Adrenal gland (tissue), 9 donors: ENCODE measurements at regions not wholly inside any gene's neighbourhood (a gene's known extent, or its start where the extent isn't known, plus 50 kb on each side); places are given as distances from the start of the nearest gene placed in this dataset.

Experiments used
- DNase-seq, 7 donors: peaks; one replicate each; pipeline ENCODE4 v3.0.0-alpha.2; 2019 to 2020
- H3K27ac ChIP-seq, 5 donors: fragments of 200-600 bp; sonication (generic) in 4 of 5; 1 replicate in 3 of 5; 2 replicates in 2 of 5; pipeline versions ENCODE4 v1.5.1 to v1.8.0; 2016 to 2020; ENCODE audit warnings: mild to moderate bottlenecking in 1 of 5
- H3K27me3 ChIP-seq: fragments of 200-600 bp; 2 replicates; pipeline ENCODE4 v1.8.0; 2021
- H3K36me3 ChIP-seq, 2 donors: fragments of 200-600 bp; replicated peaks in 1 of 2; 1 replicate in 1 of 2; 2 replicates in 1 of 2; pipeline versions ENCODE4 v1.5.1 to v1.8.0; 2018 to 2022
- H3K4me1 ChIP-seq, 2 donors: fragments of 200-600 bp; replicated peaks in 1 of 2; 1 replicate in 1 of 2; 2 replicates in 1 of 2; pipeline versions ENCODE4 v1.5.1 to v1.8.0; 2018 to 2021
- H3K4me3 ChIP-seq, 4 donors: fragments of 200-600 bp; sonication (generic) in 3 of 4; one replicate each; pipeline ENCODE4 v1.5.1; 2016 to 2018
- H3K9me3 ChIP-seq, 3 donors: fragments of 200-600 bp; sonication (generic) in 1 of 3; replicated peaks in 1 of 3; 1 replicate in 2 of 3; 2 replicates in 1 of 3; pipeline versions ENCODE4 v1.5.1 to v1.8.0; 2016 to 2021
- POLR2A ChIP-seq, 2 donors: fragments of 450-650 bp; IDR thresholded peaks; one replicate each; pipeline ENCODE4 v1.6.1; 2017; ENCODE audit warnings: antibody characterized with exemption in 2 of 2, mild to moderate bottlenecking in 2 of 2, moderate library complexity in 1 of 2
- WGBS, 4 donors: extraction: QIAGEN DNeasy Blood & Tissue Kit in 2 of 4; methylation state at CpG; one replicate each; pipeline versions ENCODE4 v1.1.5 to v1.1.7; 2013 to 2017; 5-methylcytosine and 5-hydroxymethylcytosine counted together
- intact Hi-C, 2 donors: fragments of 100-400 bp; cut with DNase I; formaldehyde crosslinking; loops; one replicate each; pipeline versions ENCODE4 v1.14.1 to v1.15.0; 2022 to 2023
- TF ChIP-seq, protein P1 (sequence below), 6 experiments: fragments of 450-650 bp in 4 of 6; fragments of 200-600 bp in 2 of 6; sonication (generic) in 1 of 6; IDR thresholded peaks; 1 replicate in 5 of 6; 2 replicates in 1 of 6; pipeline versions ENCODE4 v1.5.1 to v1.8.0; 2016 to 2021; ENCODE audit warnings: antibody characterized with exemption in 6 of 6, mild to moderate bottlenecking in 2 of 6, moderate library complexity in 1 of 6
- donor health status: healthy with polysubstance abuse.
- donor health status: Bipolar disorder and iron deficiency.
- donor health status: DM: yes; HTN: yes; CAD: no.
- donor health status: DM: no; HTN: no; CAD: no.
- donor health status: DM: no; HTN: no; CAD: no.

DNA sequence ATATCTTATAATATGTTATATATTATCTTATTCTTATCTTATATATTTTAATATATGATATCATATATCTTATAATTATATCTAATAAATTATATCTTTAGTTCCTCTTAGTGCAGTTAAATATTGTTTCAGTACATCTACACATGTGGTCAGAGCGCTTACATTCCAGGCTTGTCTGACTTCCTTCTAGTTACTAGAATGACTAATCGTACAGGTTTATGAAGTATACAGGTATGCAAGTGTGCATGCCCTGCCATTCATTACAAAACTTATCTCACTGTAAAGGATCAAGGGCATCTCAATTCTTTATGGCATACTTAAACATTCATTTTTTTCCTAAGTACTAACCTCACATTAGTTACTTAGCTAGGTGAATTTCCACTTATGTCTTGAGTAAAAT, 1278.0 kb upstream of the MAP3K7 start:
- H3K36me3 ChIP-seq: no peaks in the 10 kb centered on the region
- no peak overlapping the region for H3K4me3 ChIP-seq
- 81 to 91% (median 86%) methylated on average over 2 of the region's 2 CpGs for WGBS, 4 donors
- no peak for DNase-seq
- no peaks in the 10 kb centered on the region for H3K27me3 ChIP-seq
- no peaks in the 10 kb centered on the region for H3K4me1 ChIP-seq
- TF ChIP-seq POLR2A (IDR thresholded peaks at IDR 0.05): no peak
- TF ChIP-seq, protein P1, sequence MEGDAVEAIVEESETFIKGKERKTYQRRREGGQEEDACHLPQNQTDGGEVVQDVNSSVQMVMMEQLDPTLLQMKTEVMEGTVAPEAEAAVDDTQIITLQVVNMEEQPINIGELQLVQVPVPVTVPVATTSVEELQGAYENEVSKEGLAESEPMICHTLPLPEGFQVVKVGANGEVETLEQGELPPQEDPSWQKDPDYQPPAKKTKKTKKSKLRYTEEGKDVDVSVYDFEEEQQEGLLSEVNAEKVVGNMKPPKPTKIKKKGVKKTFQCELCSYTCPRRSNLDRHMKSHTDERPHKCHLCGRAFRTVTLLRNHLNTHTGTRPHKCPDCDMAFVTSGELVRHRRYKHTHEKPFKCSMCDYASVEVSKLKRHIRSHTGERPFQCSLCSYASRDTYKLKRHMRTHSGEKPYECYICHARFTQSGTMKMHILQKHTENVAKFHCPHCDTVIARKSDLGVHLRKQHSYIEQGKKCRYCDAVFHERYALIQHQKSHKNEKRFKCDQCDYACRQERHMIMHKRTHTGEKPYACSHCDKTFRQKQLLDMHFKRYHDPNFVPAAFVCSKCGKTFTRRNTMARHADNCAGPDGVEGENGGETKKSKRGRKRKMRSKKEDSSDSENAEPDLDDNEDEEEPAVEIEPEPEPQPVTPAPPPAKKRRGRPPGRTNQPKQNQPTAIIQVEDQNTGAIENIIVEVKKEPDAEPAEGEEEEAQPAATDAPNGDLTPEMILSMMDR (IDR thresholded peaks at IDR 0.05): no peak
- intact Hi-C loops: no loop called here
- H3K9me3 ChIP-seq: no peaks in the 10 kb centered on the region
- H3K27ac ChIP-seq: no peak overlapping the region

DNA sequence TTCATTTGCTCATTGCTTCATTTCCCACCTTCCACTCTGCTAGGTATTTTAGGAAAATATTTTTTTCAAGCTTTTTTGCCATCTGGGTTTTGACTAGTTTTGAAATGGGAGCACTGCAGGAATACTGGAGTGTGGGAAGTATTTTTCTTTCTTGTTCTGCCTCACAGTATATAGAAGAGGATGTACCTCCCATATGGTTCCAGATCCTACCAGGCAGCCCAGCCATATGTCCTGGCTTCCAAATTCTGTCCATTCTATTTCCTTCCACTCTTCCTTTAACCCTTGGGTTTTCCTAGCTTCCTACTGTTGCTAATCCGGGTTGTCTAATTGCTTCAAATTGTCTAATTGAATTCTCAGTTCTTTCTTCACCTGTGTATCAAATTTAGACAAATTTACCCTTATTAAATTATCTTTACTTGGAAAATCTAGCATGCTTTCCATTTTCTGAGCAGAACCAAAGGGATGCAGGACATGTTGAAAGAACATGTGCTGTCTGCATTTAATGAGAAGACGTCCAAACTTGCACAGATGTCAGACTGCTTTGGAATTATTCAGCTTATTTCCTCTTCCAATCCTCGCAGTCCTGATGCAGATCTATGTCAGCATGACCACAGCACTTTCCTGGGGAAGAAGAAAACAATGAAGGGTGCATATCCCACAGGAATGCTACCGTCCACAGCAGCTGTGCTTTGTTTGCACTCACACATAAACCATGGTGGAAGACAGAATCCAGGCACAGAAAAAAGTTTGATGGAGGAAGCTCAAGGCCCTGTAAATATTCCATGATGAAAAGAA, 1273.9 kb upstream of the MAP3K7 start:
- intact Hi-C loops: no loop called here
- Histone ChIP-seq H3K4me3 (no peak overlapping the region), H3K27ac (no peak overlapping the region), H3K9me3 (no peaks in the 10 kb centered on the region), H3K27me3 (no peaks in the 10 kb centered on the region), H3K4me1 (no peaks in the 10 kb centered on the region), H3K36me3 (no peaks in the 10 kb centered on the region)
- 66 to 77% (median 71%) methylated on average over 4 of the region's 4 CpGs for WGBS, 4 donors
- TF ChIP-seq, protein P1 (IDR thresholded peaks at IDR 0.05): no peak
- TF ChIP-seq POLR2A (IDR thresholded peaks at IDR 0.05): no peak
- no peak for DNase-seq

DNA sequence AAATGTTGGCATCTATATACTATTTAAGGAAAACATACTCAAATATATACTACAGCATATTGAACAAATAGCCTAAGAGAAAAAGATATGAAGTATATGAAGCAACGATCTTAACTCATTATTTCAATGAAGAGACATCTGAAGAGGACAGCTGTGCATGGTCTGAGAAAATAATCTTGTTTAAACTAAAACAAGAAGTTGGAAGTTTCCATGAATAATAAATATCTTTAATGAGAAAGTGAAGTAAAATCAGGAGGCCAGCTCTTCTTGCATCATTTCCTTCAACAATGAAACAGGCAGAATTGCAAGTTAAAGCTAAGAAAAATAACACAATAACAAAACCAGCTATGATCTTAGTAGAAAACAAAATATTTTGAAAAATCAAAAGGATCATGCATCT, 1265.4 kb upstream of the MAP3K7 start:
- intact Hi-C loops: no loop called here
- TF ChIP-seq, protein P1 (IDR thresholded peaks at IDR 0.05): no peak
- no peak for TF ChIP-seq POLR2A (IDR thresholded peaks at IDR 0.05)
- Histone ChIP-seq H3K4me1 (no peaks in the 10 kb centered on the region), H3K27me3 (no peaks in the 10 kb centered on the region), H3K36me3 (no peaks in the 10 kb centered on the region), H3K27ac (no peak overlapping the region), H3K9me3 (no peaks in the 10 kb centered on the region), H3K4me3 (no peak overlapping the region)
- DNase-seq: no peak
- 58 to 65% (median 61%) methylated on average over 1 of the region's 1 CpG for WGBS, 4 donors

DNA sequence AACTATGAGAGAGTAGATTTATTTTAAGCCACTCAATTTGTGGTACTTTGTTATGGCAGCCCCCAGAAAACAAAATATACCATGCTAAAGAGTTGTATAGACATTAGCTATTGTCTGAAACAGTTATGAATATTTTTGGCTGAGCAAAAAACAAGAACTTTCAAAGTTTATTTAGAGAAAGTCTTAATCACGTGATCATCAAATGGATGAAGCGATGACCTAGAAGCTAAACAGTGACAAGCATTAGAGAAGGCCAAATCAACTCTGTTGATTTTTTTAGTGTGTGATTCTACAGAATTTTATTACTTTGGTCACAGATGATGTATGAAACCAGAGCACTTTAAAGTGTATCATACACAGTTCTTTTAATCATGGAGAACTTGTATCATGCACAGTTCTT, 1247.9 kb upstream of the MAP3K7 start:
- H3K4me1 ChIP-seq: no peaks in the 10 kb centered on the region
- no peak overlapping the region for H3K4me3 ChIP-seq
- intact Hi-C loops: no loop called here
- no peaks in the 10 kb centered on the region for H3K27me3 ChIP-seq
- WGBS, 4 donors: 82 to 97% (median 90%) methylated on average over 2 of the region's 2 CpGs
- DNase-seq: no peak
- TF ChIP-seq POLR2A (IDR thresholded peaks at IDR 0.05): no peak
- TF ChIP-seq, protein P1 (IDR thresholded peaks at IDR 0.05): no peak
- no peak overlapping the region for H3K27ac ChIP-seq
- no peaks in the 10 kb centered on the region for H3K9me3 ChIP-seq
- H3K36me3 ChIP-seq: no peaks in the 10 kb centered on the region
